Stomach (tissue), 8 donors: ENCODE measurements at regions not wholly inside any gene's neighbourhood (a gene's known extent, or its start where the extent isn't known, plus 50 kb on each side); places are given as distances from the start of the nearest gene placed in this dataset.
A peak's percentile ranks its signal among the peaks of the same experiment; 100 is the strongest.

ENCODE experiments used
- DNase-seq, 2 donors: peaks; one replicate each; pipeline versions ENCODE4 v3.0.0 to v3.0.0-alpha.2; 2013 to 2019
- H3K27ac ChIP-seq, 5 donors: fragments of 200-600 bp in 4 of 5; sonication (generic) in 4 of 5; one replicate each; pipeline ENCODE4 v1.5.1; 2013 to 2019; ENCODE audit warnings: mild to moderate bottlenecking in 1 of 5, moderate library complexity in 1 of 5
- H3K27me3 ChIP-seq, 3 donors: fragments of 200-600 bp; sonication (generic); one replicate each; pipeline ENCODE4 v1.5.1; 2017 to 2019; ENCODE audit warnings: mixed run types in 1 of 3
- H3K36me3 ChIP-seq, 4 donors: fragments of 200-600 bp; sonication (generic); 1 replicate in 3 of 4; 2 replicates in 1 of 4; pipeline ENCODE4 v1.5.1; 2016 to 2019
- H3K4me1 ChIP-seq, 4 donors: fragments of 200-600 bp; sonication (generic); one replicate each; pipeline ENCODE4 v1.5.1; 2016 to 2019
- H3K4me3 ChIP-seq, 4 donors: fragments of 200-600 bp; sonication (generic) in 3 of 4; one replicate each; pipeline ENCODE4 v1.5.1; 2016 to 2019; ENCODE audit warnings: mild to moderate bottlenecking in 1 of 4
- H3K9me3 ChIP-seq, 4 donors: fragments of 200-600 bp; sonication (generic); one replicate each; pipeline ENCODE4 v1.5.1; 2016 to 2019
- CTCF ChIP-seq, 7 experiments: fragments of 450-650 bp in 4 of 7; fragments of 200-600 bp in 3 of 7; sonication (generic) in 3 of 7; IDR thresholded peaks; one replicate each; pipeline ENCODE4 v1.5.1; 2016 to 2019; ENCODE audit warnings: antibody characterized with exemption in 7 of 7, control low read depth in 2 of 7, mild to moderate bottlenecking in 1 of 7
- EP300 ChIP-seq: sonication (generic); formaldehyde crosslinking; IDR thresholded peaks from one replicate; pipeline ENCODE4 v1.6.1; 2017; ENCODE audit warnings: antibody characterized with exemption
- POLR2A ChIP-seq, 4 donors: fragments of 450-650 bp; IDR thresholded peaks; one replicate each; pipeline ENCODE4 v1.6.1; 2016; ENCODE audit warnings: antibody characterized with exemption in 4 of 4, control low read depth in 2 of 4, mild to moderate bottlenecking in 1 of 4, moderate library complexity in 1 of 4
- POLR2AphosphoS5 ChIP-seq, 3 donors: sonication (generic); formaldehyde crosslinking; IDR thresholded peaks; one replicate each; pipeline ENCODE4 v1.6.1; 2016; ENCODE audit warnings: antibody characterized with exemption in 3 of 3
- WGBS, 5 donors: extraction: QIAGEN DNeasy Blood & Tissue Kit in 3 of 5; methylation state at CpG; one replicate each; pipeline versions ENCODE4 v1.1.5 to v1.1.7; 2013 to 2018; 5-methylcytosine and 5-hydroxymethylcytosine counted together
- intact Hi-C: fragments of 100-400 bp; cut with DNase I; formaldehyde crosslinking; loops from one replicate; pipeline ENCODE4 v1.15.1; 2023; ENCODE audit warnings: low total_unique reads
- donor health status: healthy with polysubstance abuse.
- donor health status: Bipolar disorder and iron deficiency.
- donor health status: healthy.

GRCh38 chr14:100484531-100485267 lies 102.5 kb downstream of the BEGAIN start:
- no peak for DNase-seq
- intact Hi-C loops: no loop called here

GRCh38 chr14:100486025-100486828 lies 101.0 kb downstream of the BEGAIN start:
- intact Hi-C loops: no loop called here
- peaks cover 7 to 18% (median 11%) of the 10 kb centered on the region in 4 donors for H3K36me3 ChIP-seq
- no peaks in the 10 kb centered on the region for H3K9me3 ChIP-seq
- H3K4me3 ChIP-seq: no peak overlapping the region
- H3K27me3 ChIP-seq: no peaks in the 10 kb centered on the region
- no peaks in the 10 kb centered on the region for H3K4me1 ChIP-seq
- DNase-seq: peak; percentile 45 to 92
- TF ChIP-seq POLR2AphosphoS5 (IDR thresholded peaks at IDR 0.05): no peak
- TF ChIP-seq POLR2A (IDR thresholded peaks at IDR 0.05): no peak
- TF ChIP-seq CTCF (IDR thresholded peaks at IDR 0.05): no peak
- no peak for TF ChIP-seq EP300
- no peak overlapping the region for H3K27ac ChIP-seq
- WGBS, 5 donors: 54 to 61% (median 58%) methylated on average over 20 to 21 of the region's 21 CpGs

More at GRCh38 chr14:100484531-100485267, 102.5 kb downstream of the BEGAIN start:
- no peaks in the 10 kb centered on the region for H3K27me3 ChIP-seq
- no peaks in the 10 kb centered on the region for H3K4me1 ChIP-seq
- H3K27ac ChIP-seq: no peak overlapping the region
- H3K9me3 ChIP-seq: no peaks in the 10 kb centered on the region
- no peak for TF ChIP-seq EP300
- TF ChIP-seq POLR2AphosphoS5 (IDR thresholded peaks at IDR 0.05): no peak
- no peak for TF ChIP-seq CTCF (IDR thresholded peaks at IDR 0.05)
- no peak for TF ChIP-seq POLR2A (IDR thresholded peaks at IDR 0.05)
- WGBS, 5 donors: 96 to 100% (median 98%) methylated on average over 4 of the region's 4 CpGs
- peaks cover 7 to 18% (median 11%) of the 10 kb centered on the region in 4 donors for H3K36me3 ChIP-seq
- no peak overlapping the region for H3K4me3 ChIP-seq
